H9 (cell line): ENCODE measurements at regions not wholly inside any gene's neighbourhood (a gene's known extent, or its start where the extent isn't known, plus 50 kb on each side); places are given as distances from the start of the nearest gene placed in this dataset.

Source experiments
- DNase-seq: peaks from one replicate; pipeline ENCODE4 v3.0.0-alpha.2; 2017
- H2AFZ ChIP-seq: one replicate; pipeline ENCODE4 v1.6.1; 2013; ENCODE audit warnings: mild to moderate bottlenecking, low read length, control low read depth, moderate library complexity
- H2AK5ac ChIP-seq: 2 replicates; pipeline ENCODE4 v1.6.1; 2013; ENCODE audit warnings: low read length, control low read depth, mixed read lengths; ENCODE audit not compliant: insufficient read length
- H2BK120ac ChIP-seq: one replicate; pipeline ENCODE4 v1.6.1; 2013; ENCODE audit warnings: low read depth, mild to moderate bottlenecking, low read length, control low read depth, inconsistent platforms; ENCODE audit not compliant: poor library complexity, severe bottlenecking
- H2BK12ac ChIP-seq: 2 replicates; pipeline ENCODE4 v1.6.1; 2013; ENCODE audit warnings: low read length, control low read depth, mixed read lengths, low read depth; ENCODE audit not compliant: insufficient read length
- H2BK15ac ChIP-seq: 2 replicates; pipeline ENCODE4 v1.6.1; 2013; ENCODE audit warnings: low read depth, low read length, control low read depth
- H2BK20ac ChIP-seq: one replicate; pipeline ENCODE4 v1.6.1; 2013; ENCODE audit warnings: low read depth, mild to moderate bottlenecking, low read length, control low read depth, inconsistent platforms; ENCODE audit not compliant: poor library complexity, severe bottlenecking
- H2BK5ac ChIP-seq: 2 replicates; pipeline ENCODE4 v1.6.1; 2013; ENCODE audit warnings: low read length, control low read depth, mixed read lengths; ENCODE audit not compliant: insufficient read length
- H3K14ac ChIP-seq: 2 replicates; pipeline ENCODE4 v1.6.1; 2013; ENCODE audit warnings: low read length, control low read depth; ENCODE audit not compliant: insufficient read depth
- H3K18ac ChIP-seq: 2 replicates; pipeline ENCODE4 v1.6.1; 2013; ENCODE audit warnings: low read depth, mild to moderate bottlenecking, mixed read lengths, low read length, control low read depth; ENCODE audit not compliant: insufficient read length
- H3K23ac ChIP-seq: 2 replicates; pipeline ENCODE4 v1.6.1; 2013; ENCODE audit warnings: low read length, control low read depth, mixed read lengths, low read depth; ENCODE audit not compliant: insufficient read length
- H3K23me2 ChIP-seq: 2 replicates; pipeline ENCODE4 v1.6.1; 2013; ENCODE audit warnings: low read depth, mild to moderate bottlenecking, mixed read lengths, low read length, control low read depth; ENCODE audit not compliant: insufficient read length, poor library complexity, severe bottlenecking
- H3K27ac ChIP-seq: 2 replicates; pipeline ENCODE4 v1.5.1; 2013; ENCODE audit warnings: low read length, control low read depth, mixed read lengths, low read depth; ENCODE audit not compliant: insufficient read length
- H3K27me3 ChIP-seq: 2 replicates; pipeline ENCODE4 v1.6.1; 2013; ENCODE audit warnings: low read length, control low read depth, inconsistent platforms; ENCODE audit not compliant: insufficient read depth
- H3K4ac ChIP-seq: 2 replicates; pipeline ENCODE4 v1.6.1; 2013; ENCODE audit warnings: low read depth, mild to moderate bottlenecking, control low read depth, inconsistent platforms, low read length, moderate library complexity
- H3K4me1 ChIP-seq: 2 replicates; pipeline ENCODE4 v1.6.1; 2013; ENCODE audit warnings: low read length, control low read depth, inconsistent platforms; ENCODE audit not compliant: insufficient read depth
- H3K4me2 ChIP-seq: 2 replicates; pipeline ENCODE4 v1.6.1; 2013; ENCODE audit warnings: low read length, control low read depth, mixed read lengths; ENCODE audit not compliant: insufficient read length, insufficient read depth
- H3K56ac ChIP-seq: 2 replicates; pipeline ENCODE4 v1.6.1; 2013; ENCODE audit warnings: low read depth, mild to moderate bottlenecking, mixed read lengths, low read length, control low read depth; ENCODE audit not compliant: insufficient read length
- H3K79me1 ChIP-seq: 2 replicates; pipeline ENCODE4 v1.6.1; 2013; ENCODE audit warnings: low read depth, mild to moderate bottlenecking, moderate library complexity, low read length, control low read depth, inconsistent platforms; ENCODE audit not compliant: insufficient read depth, poor library complexity, severe bottlenecking
- H3K79me2 ChIP-seq: 2 replicates; pipeline ENCODE4 v1.6.1; 2013; ENCODE audit warnings: low read length, control low read depth, inconsistent platforms; ENCODE audit not compliant: insufficient read depth
- H3K9ac ChIP-seq: 2 replicates; pipeline ENCODE4 v1.6.1; 2013; ENCODE audit warnings: low read length, control low read depth, mixed read lengths; ENCODE audit not compliant: insufficient read length; ENCODE audit errors: extremely low read depth
- H3K9me3 ChIP-seq: one replicate; pipeline ENCODE4 v1.6.1; 2013; ENCODE audit warnings: low read depth, low read length, inconsistent platforms; ENCODE audit not compliant: control insufficient read depth
- H3T11ph ChIP-seq: one replicate; pipeline ENCODE4 v1.6.1; 2013; ENCODE audit warnings: mild to moderate bottlenecking, low read length, control low read depth, inconsistent platforms
- H4K20me1 ChIP-seq: one replicate; pipeline ENCODE4 v1.6.1; 2013; ENCODE audit not compliant: control insufficient read depth, insufficient read length, insufficient read depth
- H4K5ac ChIP-seq: 2 replicates; pipeline ENCODE4 v1.6.1; 2013; ENCODE audit warnings: low read depth, mild to moderate bottlenecking, mixed read lengths, low read length, control low read depth; ENCODE audit not compliant: insufficient read length
- H4K8ac ChIP-seq: replicated peaks from 2 replicates; pipeline ENCODE4 v1.6.1; 2013; ENCODE audit warnings: low read length, control low read depth, mixed read lengths, low read depth; ENCODE audit not compliant: insufficient read length
- H4K91ac ChIP-seq: 2 replicates; pipeline ENCODE4 v1.6.1; 2013; ENCODE audit warnings: low read depth, mild to moderate bottlenecking, moderate library complexity, mixed read lengths, low read length, control low read depth; ENCODE audit not compliant: insufficient read length
- H3K27ac Mint-ChIP-seq, 3 experiments: 2 replicates in 2 of 3; 3 replicates in 1 of 3; pipeline ENCODE4 v1.8.0; 2020 to 2021; ENCODE audit warnings: mixed read lengths in 3 of 3, mild to moderate bottlenecking in 1 of 3, moderate library complexity in 1 of 3
- H3K27me3 Mint-ChIP-seq: 2 replicates; pipeline ENCODE4 v1.8.0; 2021; ENCODE audit warnings: low read depth, mild to moderate bottlenecking, moderate library complexity, mixed read lengths
- H3K36me3 Mint-ChIP-seq, 3 experiments: 2 replicates in 2 of 3; 3 replicates in 1 of 3; pipeline ENCODE4 v1.8.0; 2020 to 2021; ENCODE audit warnings: low read depth in 3 of 3, mixed read lengths in 3 of 3; ENCODE audit not compliant: insufficient read depth in 1 of 3
- H3K4me1 Mint-ChIP-seq, 2 experiments: 2 replicates each; pipeline ENCODE4 v1.8.0; 2020; ENCODE audit warnings: mixed read lengths in 2 of 2
- H3K4me3 Mint-ChIP-seq, 2 experiments: 2 replicates in 1 of 2; 3 replicates in 1 of 2; pipeline ENCODE4 v1.8.0; 2020 to 2021; ENCODE audit warnings: mild to moderate bottlenecking in 2 of 2, mixed read lengths in 2 of 2, moderate library complexity in 1 of 2
- H3K9me3 Mint-ChIP-seq, 2 experiments: 2 replicates in 1 of 2; 3 replicates in 1 of 2; pipeline ENCODE4 v1.8.0; 2020; ENCODE audit warnings: mild to moderate bottlenecking in 2 of 2, mixed read lengths in 2 of 2, moderate library complexity in 1 of 2
- CTCF ChIP-seq: fragments of 200-600 bp; sonication (generic); conservative IDR thresholded peaks from 3 replicates; pipeline ENCODE4 v1.8.0; 2021; ENCODE audit warnings: antibody characterized with exemption, mild to moderate bottlenecking
- WGBS: extraction: QIAGEN DNeasy Blood & Tissue Kit; methylation state at CpG from one replicate; pipeline ENCODE4 v1.1.7; 2013; ENCODE audit warnings: missing lambda C conversion rate, low lambda C conversion rate, mixed read lengths; ENCODE audit not compliant: insufficient read length; ENCODE audit errors: extremely low coverage; 5-methylcytosine and 5-hydroxymethylcytosine counted together

GRCh38 chr5:167804512-167805220 lies 486.8 kb upstream of the WWC1 start:
- no CpG with 5 or more reads among the region's 7 CpGs for WGBS
- no peak overlapping the region for H3K9ac ChIP-seq
- no peak overlapping the region for H3T11ph ChIP-seq
- no peak overlapping the region for H3K4me2 ChIP-seq
- no peak overlapping the region for H4K8ac ChIP-seq
- Mint-ChIP-seq H3K9me3 (no peaks in the 10 kb centered on the region), H3K4me3 (no peak overlapping the region), H3K27me3 (no peaks in the 10 kb centered on the region), H3K36me3 (no peaks in the 10 kb centered on the region; a peak in 1 of 7 replicates), H3K27ac (no peak overlapping the region), H3K4me1 (peaks cover 10 to 12% of the 10 kb centered on the region in 2 experiments)
- H3K4ac ChIP-seq, result no peak overlapping the region
- no peak overlapping the region for H3K14ac ChIP-seq
- no peaks in the 10 kb centered on the region for H3K23me2 ChIP-seq
- no peak overlapping the region for H2BK12ac ChIP-seq
- no peak overlapping the region for H3K56ac ChIP-seq
- no peak for DNase-seq
- no peaks in the 10 kb centered on the region for H3K9me3 ChIP-seq
- no peak overlapping the region for H3K27ac ChIP-seq
- no peaks in the 10 kb centered on the region for H3K79me1 ChIP-seq
- no peak overlapping the region for H2BK15ac ChIP-seq
- H3K18ac ChIP-seq, result no peak overlapping the region
- no peak overlapping the region for H2BK20ac ChIP-seq
- H3K27me3 ChIP-seq, result no peaks in the 10 kb centered on the region
- H4K91ac ChIP-seq, result no peak overlapping the region
- H4K20me1 ChIP-seq, result no peaks in the 10 kb centered on the region
- H3K4me1 ChIP-seq, result peaks cover 5% of the 10 kb centered on the region; the same call in 1 of the 2 replicates
- no peak overlapping the region for H2BK120ac ChIP-seq
- no peak overlapping the region for H3K23ac ChIP-seq
- H3K79me2 ChIP-seq, result no peaks in the 10 kb centered on the region
- H2BK5ac ChIP-seq, result no peak overlapping the region
- no peak overlapping the region for H2AK5ac ChIP-seq
- TF ChIP-seq CTCF, result no peak
- H2AFZ ChIP-seq, result no peak overlapping the region
- H4K5ac ChIP-seq, result no peak overlapping the region
